H9 (cell line): ENCODE measurements at regions not wholly inside any gene's neighbourhood (a gene's known extent, or its start where the extent isn't known, plus 50 kb on each side); places are given as distances from the start of the nearest gene placed in this dataset.

ENCODE experiments used
- DNase-seq: peaks from one replicate; pipeline ENCODE4 v3.0.0-alpha.2; 2017
- H2AFZ ChIP-seq: one replicate; pipeline ENCODE4 v1.6.1; 2013; ENCODE audit warnings: mild to moderate bottlenecking, low read length, control low read depth, moderate library complexity
- H2AK5ac ChIP-seq: 2 replicates; pipeline ENCODE4 v1.6.1; 2013; ENCODE audit warnings: low read length, control low read depth, mixed read lengths; ENCODE audit not compliant: insufficient read length
- H2BK120ac ChIP-seq: one replicate; pipeline ENCODE4 v1.6.1; 2013; ENCODE audit warnings: low read depth, mild to moderate bottlenecking, low read length, control low read depth, inconsistent platforms; ENCODE audit not compliant: poor library complexity, severe bottlenecking
- H2BK12ac ChIP-seq: 2 replicates; pipeline ENCODE4 v1.6.1; 2013; ENCODE audit warnings: low read length, control low read depth, mixed read lengths, low read depth; ENCODE audit not compliant: insufficient read length
- H2BK15ac ChIP-seq: 2 replicates; pipeline ENCODE4 v1.6.1; 2013; ENCODE audit warnings: low read depth, low read length, control low read depth
- H2BK20ac ChIP-seq: one replicate; pipeline ENCODE4 v1.6.1; 2013; ENCODE audit warnings: low read depth, mild to moderate bottlenecking, low read length, control low read depth, inconsistent platforms; ENCODE audit not compliant: poor library complexity, severe bottlenecking
- H2BK5ac ChIP-seq: 2 replicates; pipeline ENCODE4 v1.6.1; 2013; ENCODE audit warnings: low read length, control low read depth, mixed read lengths; ENCODE audit not compliant: insufficient read length
- H3K14ac ChIP-seq: 2 replicates; pipeline ENCODE4 v1.6.1; 2013; ENCODE audit warnings: low read length, control low read depth; ENCODE audit not compliant: insufficient read depth
- H3K18ac ChIP-seq: 2 replicates; pipeline ENCODE4 v1.6.1; 2013; ENCODE audit warnings: low read depth, mild to moderate bottlenecking, mixed read lengths, low read length, control low read depth; ENCODE audit not compliant: insufficient read length
- H3K23ac ChIP-seq: 2 replicates; pipeline ENCODE4 v1.6.1; 2013; ENCODE audit warnings: low read length, control low read depth, mixed read lengths, low read depth; ENCODE audit not compliant: insufficient read length
- H3K23me2 ChIP-seq: 2 replicates; pipeline ENCODE4 v1.6.1; 2013; ENCODE audit warnings: low read depth, mild to moderate bottlenecking, mixed read lengths, low read length, control low read depth; ENCODE audit not compliant: insufficient read length, poor library complexity, severe bottlenecking
- H3K27ac ChIP-seq: 2 replicates; pipeline ENCODE4 v1.5.1; 2013; ENCODE audit warnings: low read length, control low read depth, mixed read lengths, low read depth; ENCODE audit not compliant: insufficient read length
- H3K27me3 ChIP-seq: 2 replicates; pipeline ENCODE4 v1.6.1; 2013; ENCODE audit warnings: low read length, control low read depth, inconsistent platforms; ENCODE audit not compliant: insufficient read depth
- H3K4ac ChIP-seq: 2 replicates; pipeline ENCODE4 v1.6.1; 2013; ENCODE audit warnings: low read depth, mild to moderate bottlenecking, control low read depth, inconsistent platforms, low read length, moderate library complexity
- H3K4me1 ChIP-seq: 2 replicates; pipeline ENCODE4 v1.6.1; 2013; ENCODE audit warnings: low read length, control low read depth, inconsistent platforms; ENCODE audit not compliant: insufficient read depth
- H3K4me2 ChIP-seq: 2 replicates; pipeline ENCODE4 v1.6.1; 2013; ENCODE audit warnings: low read length, control low read depth, mixed read lengths; ENCODE audit not compliant: insufficient read length, insufficient read depth
- H3K56ac ChIP-seq: 2 replicates; pipeline ENCODE4 v1.6.1; 2013; ENCODE audit warnings: low read depth, mild to moderate bottlenecking, mixed read lengths, low read length, control low read depth; ENCODE audit not compliant: insufficient read length
- H3K79me1 ChIP-seq: 2 replicates; pipeline ENCODE4 v1.6.1; 2013; ENCODE audit warnings: low read depth, mild to moderate bottlenecking, moderate library complexity, low read length, control low read depth, inconsistent platforms; ENCODE audit not compliant: insufficient read depth, poor library complexity, severe bottlenecking
- H3K79me2 ChIP-seq: 2 replicates; pipeline ENCODE4 v1.6.1; 2013; ENCODE audit warnings: low read length, control low read depth, inconsistent platforms; ENCODE audit not compliant: insufficient read depth
- H3K9ac ChIP-seq: 2 replicates; pipeline ENCODE4 v1.6.1; 2013; ENCODE audit warnings: low read length, control low read depth, mixed read lengths; ENCODE audit not compliant: insufficient read length; ENCODE audit errors: extremely low read depth
- H3K9me3 ChIP-seq: one replicate; pipeline ENCODE4 v1.6.1; 2013; ENCODE audit warnings: low read depth, low read length, inconsistent platforms; ENCODE audit not compliant: control insufficient read depth
- H3T11ph ChIP-seq: one replicate; pipeline ENCODE4 v1.6.1; 2013; ENCODE audit warnings: mild to moderate bottlenecking, low read length, control low read depth, inconsistent platforms
- H4K20me1 ChIP-seq: one replicate; pipeline ENCODE4 v1.6.1; 2013; ENCODE audit not compliant: control insufficient read depth, insufficient read length, insufficient read depth
- H4K5ac ChIP-seq: 2 replicates; pipeline ENCODE4 v1.6.1; 2013; ENCODE audit warnings: low read depth, mild to moderate bottlenecking, mixed read lengths, low read length, control low read depth; ENCODE audit not compliant: insufficient read length
- H4K8ac ChIP-seq: replicated peaks from 2 replicates; pipeline ENCODE4 v1.6.1; 2013; ENCODE audit warnings: low read length, control low read depth, mixed read lengths, low read depth; ENCODE audit not compliant: insufficient read length
- H4K91ac ChIP-seq: 2 replicates; pipeline ENCODE4 v1.6.1; 2013; ENCODE audit warnings: low read depth, mild to moderate bottlenecking, moderate library complexity, mixed read lengths, low read length, control low read depth; ENCODE audit not compliant: insufficient read length
- H3K27ac Mint-ChIP-seq, 3 experiments: 2 replicates in 2 of 3; 3 replicates in 1 of 3; pipeline ENCODE4 v1.8.0; 2020 to 2021; ENCODE audit warnings: mixed read lengths in 3 of 3, mild to moderate bottlenecking in 1 of 3, moderate library complexity in 1 of 3
- H3K27me3 Mint-ChIP-seq: 2 replicates; pipeline ENCODE4 v1.8.0; 2021; ENCODE audit warnings: low read depth, mild to moderate bottlenecking, moderate library complexity, mixed read lengths
- H3K36me3 Mint-ChIP-seq, 3 experiments: 2 replicates in 2 of 3; 3 replicates in 1 of 3; pipeline ENCODE4 v1.8.0; 2020 to 2021; ENCODE audit warnings: low read depth in 3 of 3, mixed read lengths in 3 of 3; ENCODE audit not compliant: insufficient read depth in 1 of 3
- H3K4me1 Mint-ChIP-seq, 2 experiments: 2 replicates each; pipeline ENCODE4 v1.8.0; 2020; ENCODE audit warnings: mixed read lengths in 2 of 2
- H3K4me3 Mint-ChIP-seq, 2 experiments: 2 replicates in 1 of 2; 3 replicates in 1 of 2; pipeline ENCODE4 v1.8.0; 2020 to 2021; ENCODE audit warnings: mild to moderate bottlenecking in 2 of 2, mixed read lengths in 2 of 2, moderate library complexity in 1 of 2
- H3K9me3 Mint-ChIP-seq, 2 experiments: 2 replicates in 1 of 2; 3 replicates in 1 of 2; pipeline ENCODE4 v1.8.0; 2020; ENCODE audit warnings: mild to moderate bottlenecking in 2 of 2, mixed read lengths in 2 of 2, moderate library complexity in 1 of 2
- CTCF ChIP-seq: fragments of 200-600 bp; sonication (generic); conservative IDR thresholded peaks from 3 replicates; pipeline ENCODE4 v1.8.0; 2021; ENCODE audit warnings: antibody characterized with exemption, mild to moderate bottlenecking
- whole genome bisulfite sequencing: extraction: QIAGEN DNeasy Blood & Tissue Kit; methylation state at CpG from one replicate; pipeline ENCODE4 v1.1.7; 2013; ENCODE audit warnings: missing lambda C conversion rate, low lambda C conversion rate, mixed read lengths; ENCODE audit not compliant: insufficient read length; ENCODE audit errors: extremely low coverage; 5-methylcytosine and 5-hydroxymethylcytosine counted together

- peaks cover 2% of the 10 kb centered on the region for H4K20me1 ChIP-seq
- H4K91ac ChIP-seq: no peak overlapping the region
- H2AK5ac ChIP-seq: no peak overlapping the region
- no peak overlapping the region for H2BK12ac ChIP-seq
- H3K79me1 ChIP-seq: no peaks in the 10 kb centered on the region
- DNase-seq: peak; percentile 51
- no peaks in the 10 kb centered on the region for H3K9me3 ChIP-seq
- peak; percentile 66 for TF ChIP-seq CTCF
- no peak overlapping the region for H2BK120ac ChIP-seq
- H3K9ac ChIP-seq: no peak overlapping the region
- Mint-ChIP-seq H3K9me3 (no peaks in the 10 kb centered on the region), H3K27ac (no peak overlapping the region), H3K4me3 (no peak overlapping the region), H3K4me1 (peaks cover 8 to 20% of the 10 kb centered on the region in 2 experiments; a peak in 3 of 4 replicates), H3K36me3 (no peaks in the 10 kb centered on the region), H3K27me3 (no peaks in the 10 kb centered on the region; the same call in 1 of the 2 replicates)
- H2AFZ ChIP-seq: no peak overlapping the region
- H3K23me2 ChIP-seq: no peaks in the 10 kb centered on the region
- H2BK20ac ChIP-seq: no peak overlapping the region
- no peak overlapping the region for H2BK5ac ChIP-seq
- WGBS: no CpG with 5 or more reads among the region's 5 CpGs
- H3K4me1 ChIP-seq: no peaks in the 10 kb centered on the region
- no peak overlapping the region for H3K18ac ChIP-seq
- H3K4me2 ChIP-seq: no peak overlapping the region
- no peaks in the 10 kb centered on the region for H3K27me3 ChIP-seq
- no peak overlapping the region for H3K27ac ChIP-seq
- no peak overlapping the region for H3T11ph ChIP-seq
- no peaks in the 10 kb centered on the region for H3K79me2 ChIP-seq
- no peak overlapping the region for H3K14ac ChIP-seq
- no peak overlapping the region for H2BK15ac ChIP-seq
- H3K23ac ChIP-seq: no peak overlapping the region
- H4K8ac ChIP-seq: no peak overlapping the region
- no peak overlapping the region for H3K56ac ChIP-seq
- H3K4ac ChIP-seq: no peak overlapping the region
- H4K5ac ChIP-seq: no peak overlapping the region
Measured at GRCh38 chr9:96071076-96071814, 195.8 kb downstream of the ERCC6L2 start.
